ENCODE measurements at regions not wholly inside any gene's neighbourhood (a gene's known extent, or its start where the extent isn't known, plus 50 kb on each side); places are given as distances from the start of the nearest gene placed in this dataset.

GRCh38 chr10:33979195-33979594, 644.7 kb upstream of the NRP1 start:
- TF ChIP-seq CTCF (IDR thresholded peaks at IDR 0.05) (no peak), ZFX (IDR thresholded peaks at IDR 0.05; ENCODE audit: borderline replicate concordance) (no peak)
- no peak overlapping the region for H3K27ac ChIP-seq

- no peak for TF ChIP-seq CTCF (IDR thresholded peaks at IDR 0.05)
- TF ChIP-seq ZFX (IDR thresholded peaks at IDR 0.05; ENCODE audit: borderline replicate concordance) = no peak
Measured at GRCh38 chr10:33975481-33975880, 641.0 kb upstream of the NRP1 start.

GRCh38 chr10:33974976-33975478, 640.6 kb upstream of the NRP1 start:
- TF ChIP-seq ZFX (IDR thresholded peaks at IDR 0.05; ENCODE audit: borderline replicate concordance) = no peak
- no peak for TF ChIP-seq CTCF (IDR thresholded peaks at IDR 0.05)
- H3K27ac ChIP-seq = no peak overlapping the region

More at GRCh38 chr10:33975481-33975880, 641.0 kb upstream of the NRP1 start:
- H3K27ac ChIP-seq = no peak overlapping the region

GRCh38 chr10:33968983-33969382, 634.5 kb upstream of the NRP1 start:
- TF ChIP-seq ZFX (IDR thresholded peaks at IDR 0.05; ENCODE audit: borderline replicate concordance) (no peak), CTCF (IDR thresholded peaks at IDR 0.05) (no peak)
- H3K27ac ChIP-seq = no peak overlapping the region

GRCh38 chr10:33967606-33968120, 633.2 kb upstream of the NRP1 start:
- H3K27ac ChIP-seq = no peak overlapping the region
- TF ChIP-seq ZFX (IDR thresholded peaks at IDR 0.05; ENCODE audit: borderline replicate concordance) (no peak), CTCF (IDR thresholded peaks at IDR 0.05) (no peak)

GRCh38 chr10:33966946-33967345, 632.5 kb upstream of the NRP1 start:
- TF ChIP-seq CTCF (IDR thresholded peaks at IDR 0.05) (no peak), ZFX (IDR thresholded peaks at IDR 0.05; ENCODE audit: borderline replicate concordance) (no peak)
- H3K27ac ChIP-seq = no peak overlapping the region

GRCh38 chr10:33965795-33966581, 631.5 kb upstream of the NRP1 start:
- no peak overlapping the region for H3K27ac ChIP-seq
- TF ChIP-seq CTCF (IDR thresholded peaks at IDR 0.05) = no peak
- TF ChIP-seq ZFX (IDR thresholded peaks at IDR 0.05; ENCODE audit: borderline replicate concordance) = no peak
